GM19455 (cell line): ENCODE measurements at regions not wholly inside any gene's neighbourhood (a gene's known extent, or its start where the extent isn't known, plus 50 kb on each side); places are given as distances from the start of the nearest gene placed in this dataset.
"Not testable (repeated sequence)": the region's sequence is repeated elsewhere in the genome, so short reads cannot be mapped to it uniquely, and the experiment has no call there.

Experiments used
- ATAC-seq: cut with Tn5 transposase; IDR thresholded peaks from one replicate; pipeline ENCODE4 v1.9.1; 2021; ENCODE audit not compliant: unreplicated experiment

DNA sequence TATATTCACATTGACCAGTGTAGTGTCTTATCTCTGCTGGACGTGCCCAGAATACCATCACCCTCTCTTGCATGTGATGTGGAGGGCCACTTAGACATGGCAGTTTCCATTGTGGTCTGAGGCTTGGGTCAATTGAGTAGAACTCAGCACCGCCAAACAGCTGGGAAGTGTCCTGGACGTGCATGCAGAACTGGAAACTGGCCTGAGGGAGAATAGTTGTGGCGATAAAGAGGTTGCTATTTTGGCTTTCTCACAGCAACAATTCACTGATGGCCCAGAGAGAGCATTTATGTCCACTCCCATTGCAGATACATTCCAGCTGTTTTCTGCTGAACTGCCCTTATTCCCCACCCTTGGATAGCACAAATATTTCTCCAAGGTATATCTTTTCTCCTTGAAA is 210.1 kb upstream of the DAAM1 start:
- ATAC-seq, result no peak

- ATAC-seq, result no peak
These were observed 209.1 kb upstream of the DAAM1 start for GRCh38 chr14:58979325-58979724.

DNA sequence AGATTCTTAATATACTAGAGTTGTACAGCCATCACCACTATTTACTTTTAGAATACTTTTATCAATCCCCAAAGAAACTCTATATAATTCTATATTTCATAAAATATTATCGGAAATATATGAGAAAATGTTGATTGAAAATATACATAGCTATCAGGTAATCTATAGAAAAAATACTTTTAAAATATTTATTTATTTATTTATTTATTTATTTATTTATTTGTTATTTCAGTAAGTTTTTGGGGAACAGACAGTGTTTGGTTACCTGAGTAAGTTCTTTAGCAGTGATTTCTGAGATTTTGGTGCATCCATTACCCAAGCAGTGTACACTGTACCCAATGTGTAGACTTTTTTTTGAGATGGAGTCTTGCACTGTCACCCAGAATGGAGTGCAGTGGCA is 206.6 kb upstream of the DAAM1 start:
- ATAC-seq, result no peak

GRCh38 chr14:58985786-58986185 is 202.7 kb upstream of the DAAM1 start:
- ATAC-seq, result no peak

DNA sequence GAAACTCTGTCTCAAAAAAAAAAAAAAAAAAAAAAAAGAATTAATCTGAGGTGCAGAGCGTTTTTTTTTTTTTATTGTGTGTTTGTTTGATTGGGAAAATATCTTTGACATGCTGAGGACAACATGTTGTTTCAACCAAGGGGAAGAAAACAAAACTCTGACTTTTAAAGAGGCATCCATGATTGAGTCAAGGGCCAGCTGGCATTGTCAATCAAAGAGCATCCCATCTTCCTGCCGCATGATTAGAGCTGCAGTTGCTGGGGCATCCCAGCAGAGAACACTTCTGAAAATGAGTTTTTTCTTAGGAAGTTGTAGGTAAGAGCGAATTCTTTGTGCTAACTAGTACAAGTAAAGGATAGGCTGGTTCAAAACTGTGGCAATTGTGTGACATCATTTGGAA is 200.9 kb upstream of the DAAM1 start:
- no peak for ATAC-seq

DNA sequence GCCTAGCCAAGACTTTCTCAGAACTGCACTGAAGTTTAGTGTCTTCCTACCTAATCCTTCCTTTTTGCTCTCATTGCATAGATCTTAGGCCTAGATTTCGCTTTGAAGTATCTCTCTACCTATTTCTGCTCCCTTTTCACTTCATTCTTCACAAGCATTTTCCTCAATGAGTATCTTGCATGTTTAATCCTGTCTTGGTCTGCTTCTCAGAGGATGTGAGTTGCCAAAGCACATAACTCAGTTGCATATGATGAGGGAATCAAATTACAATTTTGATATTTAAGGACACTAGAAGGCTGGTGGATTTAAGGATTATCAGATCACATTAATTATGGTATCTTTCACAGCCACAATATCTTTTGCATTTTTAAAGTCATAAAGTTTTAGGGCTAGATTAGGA is 195.5 kb upstream of the DAAM1 start:
- ATAC-seq, result no peak

DNA sequence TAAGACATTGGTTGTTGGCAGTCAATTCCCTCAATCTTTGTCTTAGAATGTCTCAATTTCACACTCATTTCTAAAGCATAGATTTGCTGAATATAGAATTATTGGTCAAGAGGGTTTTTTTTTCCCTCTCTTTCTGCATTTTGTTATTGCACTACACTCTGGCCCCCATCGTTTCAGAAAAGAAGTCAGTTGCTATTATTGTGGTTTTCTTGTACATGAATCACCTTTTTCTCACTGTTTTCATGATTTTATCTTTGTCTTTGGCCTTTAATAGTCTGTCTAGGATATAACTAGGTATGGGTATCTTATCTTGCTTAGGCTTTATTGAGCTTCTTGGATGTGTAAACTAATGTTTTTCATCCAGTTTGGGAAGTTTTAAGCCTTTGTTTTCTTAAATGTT is 194.3 kb upstream of the DAAM1 start:
- no peak for ATAC-seq

DNA sequence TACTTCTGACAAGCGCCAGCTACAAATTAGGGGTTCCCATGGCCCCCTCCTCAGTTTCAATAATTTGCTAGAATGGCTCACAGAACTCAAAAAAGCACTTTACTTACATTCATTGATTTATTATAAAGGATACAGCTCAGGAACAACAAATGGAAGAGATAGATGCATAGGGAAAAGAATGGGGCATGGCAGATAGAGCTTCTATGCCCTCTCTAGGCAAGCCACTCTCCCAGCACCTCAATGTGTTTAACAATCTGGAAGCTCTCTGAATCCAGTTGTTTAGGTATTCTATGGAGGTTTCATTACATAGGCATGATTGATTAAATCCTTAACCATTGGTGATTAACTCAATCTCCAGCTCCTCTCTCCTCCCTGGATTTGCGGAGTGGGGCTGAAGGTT is 184.5 kb upstream of the DAAM1 start:
- ATAC-seq, result no peak

GRCh38 chr14:59006179-59006578 is 182.3 kb upstream of the DAAM1 start:
- not testable (repeated sequence) for ATAC-seq

- ATAC-seq, result no peak
These were observed 178.5 kb upstream of the DAAM1 start for GRCh38 chr14:59009967-59010366.

- ATAC-seq, result no peak
These were observed 174.7 kb upstream of the DAAM1 start for GRCh38 chr14:59013672-59014298.

DNA sequence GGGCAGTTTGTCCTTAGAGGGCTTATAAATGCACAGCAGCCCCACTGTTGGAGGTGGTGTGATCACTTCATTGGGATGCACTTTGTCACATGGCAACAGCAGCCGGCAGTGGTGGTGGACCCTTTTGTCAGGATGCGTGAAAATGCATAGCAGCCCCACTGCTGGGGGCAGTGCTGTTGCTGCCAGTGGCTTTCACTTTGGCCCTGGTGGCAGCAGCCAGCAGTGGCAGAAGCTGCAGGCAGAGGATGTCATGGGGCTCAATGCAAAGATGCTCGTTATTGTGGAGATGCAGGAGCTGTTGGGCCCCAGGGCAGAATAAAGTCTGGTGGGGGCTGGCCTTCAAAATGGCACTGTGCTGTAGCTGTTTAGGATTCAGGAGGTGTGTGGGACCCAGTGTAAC is 173.0 kb upstream of the DAAM1 start:
- no peak for ATAC-seq

GRCh38 chr14:59017285-59017965 is 171.0 kb upstream of the DAAM1 start:
- ATAC-seq, result no peak

DNA sequence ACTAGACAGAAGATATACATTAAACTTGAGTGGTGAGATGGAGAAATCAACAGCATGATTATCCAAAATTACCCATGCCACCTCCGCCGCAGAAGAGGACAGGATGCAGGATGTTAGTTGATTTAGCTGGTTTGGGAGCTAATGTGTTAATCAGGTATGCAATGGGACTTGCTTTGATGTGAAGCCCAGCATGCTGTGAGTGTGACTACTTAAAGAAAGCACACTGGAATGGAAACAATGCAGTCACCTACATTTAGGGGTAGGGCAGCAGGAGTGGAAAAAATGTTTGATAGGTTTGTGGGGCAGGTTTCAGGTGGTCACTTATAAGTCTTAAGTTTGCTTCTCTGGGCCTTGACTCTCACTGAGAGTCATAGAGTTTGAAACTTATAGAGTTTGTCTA is 170.0 kb upstream of the DAAM1 start:
- no peak for ATAC-seq

- ATAC-seq, result no peak
These were observed 169.5 kb upstream of the DAAM1 start for GRCh38 chr14:59018978-59019377.

DNA sequence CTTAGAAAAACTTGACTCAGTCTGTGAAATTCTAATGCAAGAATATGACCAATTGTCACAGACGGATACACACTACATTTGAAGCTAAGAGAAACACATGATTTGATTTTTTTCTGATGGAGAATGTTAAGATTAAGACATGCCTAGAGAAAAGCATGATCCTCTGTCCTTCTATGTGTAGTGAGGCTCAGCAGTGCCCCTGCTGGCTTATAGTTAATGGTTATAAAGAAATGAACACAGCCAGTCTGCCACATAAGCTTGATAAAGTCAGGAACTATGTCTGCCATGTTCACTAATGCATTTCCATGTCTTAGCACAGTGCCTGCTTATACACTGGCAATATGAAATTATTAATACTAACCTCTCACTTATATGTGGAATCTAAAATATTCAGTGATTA is 168.1 kb upstream of the DAAM1 start:
- no peak for ATAC-seq

DNA sequence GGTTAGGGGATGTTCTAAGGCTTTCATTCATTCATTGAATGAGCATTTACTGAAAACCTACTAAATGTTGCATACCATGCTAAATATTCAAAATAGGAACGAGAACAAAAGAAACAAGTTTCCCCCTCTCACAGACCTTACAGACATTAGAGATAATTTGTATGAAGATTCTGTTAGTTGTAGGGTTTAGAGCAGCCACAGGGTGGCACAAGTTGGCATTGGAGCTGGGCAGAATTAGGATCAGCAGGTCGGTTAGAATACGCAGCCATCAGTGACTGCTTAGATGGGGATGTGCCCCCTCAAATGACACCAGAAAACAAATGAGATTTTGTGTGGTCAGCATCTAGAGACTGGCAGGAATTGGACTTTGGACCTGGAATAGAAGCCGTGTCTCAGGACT is 166.3 kb upstream of the DAAM1 start:
- ATAC-seq, result no peak

DNA sequence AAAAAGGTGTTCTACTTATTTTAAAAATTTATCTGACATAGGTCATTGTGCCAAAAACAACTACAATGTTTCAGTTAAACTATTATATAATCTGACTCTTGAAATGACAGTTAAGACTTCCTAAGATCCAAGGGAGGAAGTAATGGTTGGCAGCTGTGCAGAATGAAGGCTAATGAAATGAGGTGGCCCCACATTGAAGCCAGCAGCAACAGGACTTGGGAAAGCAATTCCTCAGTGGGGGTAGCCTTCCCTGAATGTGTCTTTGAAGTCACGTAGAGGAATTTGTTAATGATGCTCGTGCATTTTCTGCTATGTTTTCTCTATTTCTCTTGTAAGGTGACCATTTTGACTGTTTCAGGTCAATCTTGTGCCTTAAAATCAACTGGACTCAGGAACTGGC is 162.4 kb upstream of the DAAM1 start:
- no peak for ATAC-seq

GRCh38 chr14:59026640-59027039 is 161.8 kb upstream of the DAAM1 start:
- not testable (repeated sequence) for ATAC-seq

DNA sequence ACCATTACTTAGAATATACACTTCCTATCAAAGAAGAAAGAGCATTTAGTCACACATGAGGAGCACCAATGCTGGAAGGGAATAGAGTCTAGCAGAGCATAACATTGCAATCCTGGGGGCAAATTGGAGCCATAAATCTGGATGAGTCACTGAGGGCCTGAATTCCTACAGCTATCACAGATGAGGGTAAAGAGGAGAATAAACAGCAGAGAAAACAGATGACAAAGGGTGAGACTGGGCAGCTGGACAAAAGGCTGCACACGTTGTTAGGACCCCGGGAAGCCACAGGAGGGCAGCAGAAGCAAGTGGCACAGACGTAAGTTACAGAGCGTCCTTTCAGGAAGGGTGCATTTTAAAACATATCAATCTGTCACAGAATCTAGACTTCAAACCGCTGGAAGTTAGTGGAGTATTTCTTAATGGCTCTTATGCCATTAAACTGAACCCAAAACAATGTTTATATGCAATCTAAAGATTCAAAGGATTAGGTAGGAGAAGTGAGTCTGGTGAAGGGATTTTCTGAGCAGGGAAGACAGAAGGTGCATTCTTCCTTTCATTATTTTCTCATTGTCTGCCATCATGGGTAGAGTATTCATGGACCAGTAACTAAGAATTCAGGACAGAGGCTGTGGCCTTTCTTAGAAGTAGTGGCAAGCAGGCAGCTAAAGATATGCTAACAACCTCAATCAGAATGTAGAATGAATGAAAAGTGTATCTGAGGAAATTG is 159.8 kb upstream of the DAAM1 start:
- ATAC-seq, result peak; percentile 90

GRCh38 chr14:59032826-59033225 is 155.6 kb upstream of the DAAM1 start:
- no peak for ATAC-seq

DNA sequence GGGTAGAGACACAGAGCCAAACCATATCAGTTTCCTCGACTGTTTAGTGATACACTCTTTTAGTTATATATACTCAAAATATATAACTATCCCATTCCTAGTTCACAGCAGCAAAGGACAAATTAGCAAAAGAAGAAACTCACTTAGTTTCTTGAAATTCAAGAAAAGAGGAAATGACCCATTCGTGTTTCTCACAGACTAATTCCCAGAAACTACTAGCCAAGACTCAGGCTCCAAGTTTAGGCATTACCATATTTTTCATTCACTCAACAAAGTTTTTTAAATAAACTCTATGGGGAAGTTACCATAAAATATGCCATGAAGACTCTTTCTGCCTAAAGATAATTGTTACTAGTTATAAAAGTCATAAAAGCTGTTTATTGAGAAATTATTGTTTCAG is 152.3 kb upstream of the DAAM1 start:
- no peak for ATAC-seq
